Brain microvascular endothelial cell (primary cell): ENCODE measurements at regions not wholly inside any gene's neighbourhood (a gene's known extent, or its start where the extent isn't known, plus 50 kb on each side); places are given as distances from the start of the nearest gene placed in this dataset.

ENCODE experiments used
- DNase-seq: peaks from one replicate; pipeline ENCODE4 v3.0.0-alpha.2; 2020
- H3K27ac ChIP-seq: fragments of 250-450 bp; sonication (Bioruptor Pico); 2 replicates; pipeline ENCODE4 v1.5.1; 2020; ENCODE audit warnings: mild to moderate bottlenecking, moderate library complexity
- H3K27me3 ChIP-seq: fragments of 250-450 bp; sonication (Bioruptor Pico); replicated peaks from 2 replicates; pipeline ENCODE4 v1.5.1; 2020; ENCODE audit warnings: mild to moderate bottlenecking
- H3K36me3 ChIP-seq: fragments of 250-450 bp; sonication (Bioruptor Pico); replicated peaks from 2 replicates; pipeline ENCODE4 v1.5.1; 2020; ENCODE audit warnings: mild to moderate bottlenecking
- H3K4me3 ChIP-seq: 2 replicates; pipeline ENCODE4 v1.5.1; 2011; ENCODE audit warnings: low read depth, mild to moderate bottlenecking, control low read depth, low read length, moderate library complexity
- in situ Hi-C: cut with HindIII; loops from 2 replicates; pipeline ENCODE4 v1.10.0; 2017; ENCODE audit warnings: low sequenced_read_pairs, low pct_ligation_motif_present
- TF ChIP-seq, protein P1 (sequence below): IDR thresholded peaks from 2 replicates; pipeline ENCODE4 v1.5.1; 2011; ENCODE audit warnings: low read depth, mild to moderate bottlenecking, moderate library complexity, low read length, control low read depth, inconsistent platforms; ENCODE audit errors: missing control alignments

DNA sequence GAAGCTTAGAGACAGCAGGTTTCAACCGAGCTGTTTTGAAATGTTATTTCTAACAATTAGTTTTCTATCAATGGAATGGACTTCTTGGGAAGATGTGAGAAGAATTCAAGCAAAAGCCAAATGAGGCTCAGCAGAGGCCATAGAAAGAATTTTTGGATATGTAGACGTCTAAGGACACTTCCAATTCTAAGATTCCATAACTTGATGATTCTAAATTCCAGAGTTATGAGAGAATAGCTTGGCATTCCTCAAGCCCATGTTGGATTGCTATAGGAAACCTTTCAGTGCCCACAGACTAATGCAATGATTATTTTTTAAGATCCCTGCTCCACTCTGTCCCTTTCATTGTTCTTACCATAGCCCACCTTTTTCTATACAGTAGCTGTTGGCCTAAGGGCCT, 77.2 kb upstream of the PALS2 start:
- Histone ChIP-seq H3K27ac (no peak overlapping the region), H3K36me3 (no peaks in the 10 kb centered on the region), H3K4me3 (no peak overlapping the region), H3K27me3 (peaks cover 2% of the 10 kb centered on the region)
- in situ Hi-C loops = no loop called here
- TF ChIP-seq, protein P1, sequence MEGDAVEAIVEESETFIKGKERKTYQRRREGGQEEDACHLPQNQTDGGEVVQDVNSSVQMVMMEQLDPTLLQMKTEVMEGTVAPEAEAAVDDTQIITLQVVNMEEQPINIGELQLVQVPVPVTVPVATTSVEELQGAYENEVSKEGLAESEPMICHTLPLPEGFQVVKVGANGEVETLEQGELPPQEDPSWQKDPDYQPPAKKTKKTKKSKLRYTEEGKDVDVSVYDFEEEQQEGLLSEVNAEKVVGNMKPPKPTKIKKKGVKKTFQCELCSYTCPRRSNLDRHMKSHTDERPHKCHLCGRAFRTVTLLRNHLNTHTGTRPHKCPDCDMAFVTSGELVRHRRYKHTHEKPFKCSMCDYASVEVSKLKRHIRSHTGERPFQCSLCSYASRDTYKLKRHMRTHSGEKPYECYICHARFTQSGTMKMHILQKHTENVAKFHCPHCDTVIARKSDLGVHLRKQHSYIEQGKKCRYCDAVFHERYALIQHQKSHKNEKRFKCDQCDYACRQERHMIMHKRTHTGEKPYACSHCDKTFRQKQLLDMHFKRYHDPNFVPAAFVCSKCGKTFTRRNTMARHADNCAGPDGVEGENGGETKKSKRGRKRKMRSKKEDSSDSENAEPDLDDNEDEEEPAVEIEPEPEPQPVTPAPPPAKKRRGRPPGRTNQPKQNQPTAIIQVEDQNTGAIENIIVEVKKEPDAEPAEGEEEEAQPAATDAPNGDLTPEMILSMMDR = no peak
- DNase-seq = no peak

DNA sequence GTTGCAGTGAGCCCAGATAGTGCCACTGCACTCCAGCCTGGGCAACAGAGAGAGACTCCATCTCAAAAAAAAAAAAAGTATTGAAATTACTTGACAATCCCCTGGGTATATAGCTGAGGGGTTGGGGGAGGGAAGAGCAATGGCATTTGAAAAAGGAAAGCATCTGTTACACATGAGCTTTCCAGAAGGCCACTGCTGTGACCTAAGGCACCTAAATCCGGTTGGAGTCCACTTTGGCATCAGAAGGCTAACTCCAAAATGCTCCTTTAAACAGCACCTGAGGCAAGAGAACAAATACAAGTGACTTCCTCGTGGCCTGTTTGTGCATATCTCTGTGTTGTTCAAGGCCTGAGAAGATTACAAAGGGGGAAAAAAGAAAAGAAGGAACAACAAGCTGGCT, 74.8 kb upstream of the PALS2 start:
- H3K4me3 ChIP-seq = no peak overlapping the region
- DNase-seq = no peak
- TF ChIP-seq, protein P1 = no peak
- H3K27ac ChIP-seq = no peak overlapping the region
- peaks cover 2% of the 10 kb centered on the region for H3K27me3 ChIP-seq
- in situ Hi-C loops = no loop called here
- H3K36me3 ChIP-seq = no peaks in the 10 kb centered on the region

- TF ChIP-seq, protein P1 = no peak
- no peak for DNase-seq
- H3K36me3 ChIP-seq = no peaks in the 10 kb centered on the region
- H3K27me3 ChIP-seq = peaks cover 2% of the 10 kb centered on the region
- H3K27ac ChIP-seq = no peak overlapping the region
- no peak overlapping the region for H3K4me3 ChIP-seq
- in situ Hi-C loops = no loop called here
Observed at GRCh38 chr7:24499871-24500270, 73.4 kb upstream of the PALS2 start.

GRCh38 chr7:24500599-24500998, 72.7 kb upstream of the PALS2 start:
- DNase-seq = no peak
- Histone ChIP-seq H3K36me3 (no peaks in the 10 kb centered on the region), H3K27me3 (peaks cover 2% of the 10 kb centered on the region), H3K4me3 (no peak overlapping the region), H3K27ac (no peak overlapping the region)
- TF ChIP-seq, protein P1 = no peak
- in situ Hi-C loops = no loop called here

DNA sequence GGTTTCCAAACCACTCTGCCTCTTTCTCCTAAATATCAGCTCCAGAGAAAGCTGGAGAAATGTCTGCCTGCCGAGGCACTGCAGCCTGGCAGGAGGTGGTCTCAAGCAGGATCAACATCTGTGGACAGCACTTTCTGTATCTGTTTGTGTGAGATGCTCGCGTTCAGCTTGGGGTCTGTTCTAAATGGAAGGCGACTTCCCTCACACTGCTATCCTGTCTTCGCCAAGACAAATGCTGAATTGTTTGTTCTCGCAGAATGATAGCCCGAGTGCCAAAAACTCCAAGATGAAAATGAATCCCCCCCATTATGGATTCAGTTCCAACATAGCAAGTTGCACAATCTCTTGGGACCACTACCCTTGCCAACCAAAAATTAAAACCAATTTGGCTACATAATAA, 72.2 kb upstream of the PALS2 start:
- H3K27ac ChIP-seq = no peak overlapping the region
- DNase-seq = no peak
- peaks cover 2% of the 10 kb centered on the region for H3K27me3 ChIP-seq
- no peak overlapping the region for H3K4me3 ChIP-seq
- TF ChIP-seq, protein P1 = no peak
- in situ Hi-C loops = no loop called here
- no peaks in the 10 kb centered on the region for H3K36me3 ChIP-seq

DNA sequence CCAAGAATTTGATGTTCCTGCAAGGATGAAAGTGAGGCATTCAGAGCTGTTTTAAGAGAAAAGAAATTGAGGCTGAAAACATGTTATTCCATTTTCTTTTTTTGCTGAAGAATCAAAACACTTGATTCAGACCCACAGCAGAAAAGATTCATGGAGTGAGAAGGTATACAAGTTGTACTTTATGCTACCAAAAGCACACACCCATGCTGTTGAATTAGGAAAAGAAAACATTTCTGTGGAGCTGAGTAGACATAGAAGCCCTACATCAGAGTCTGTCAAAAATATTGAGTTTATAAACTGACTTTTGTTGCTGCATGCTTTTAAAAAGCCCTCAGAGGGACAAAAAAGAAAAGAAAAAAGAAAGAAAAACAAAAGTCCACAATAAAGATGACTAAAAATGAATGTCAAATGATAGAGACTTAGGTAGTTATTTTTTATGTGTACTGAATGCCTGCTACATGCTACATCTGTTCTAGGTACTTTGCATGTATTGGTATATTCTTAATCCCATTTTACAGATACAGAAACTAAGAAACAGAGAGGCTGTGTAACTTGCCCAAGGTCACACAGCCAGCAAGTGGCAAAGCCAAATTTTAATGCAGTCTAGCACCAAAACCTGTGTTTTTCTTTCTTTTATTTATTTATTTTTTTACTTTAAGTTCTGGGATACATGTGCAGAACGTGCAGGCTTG, 71.7 kb upstream of the PALS2 start:
- H3K36me3 ChIP-seq = no peaks in the 10 kb centered on the region
- peaks cover 2% of the 10 kb centered on the region for H3K27me3 ChIP-seq
- TF ChIP-seq, protein P1 = no peak
- no peak overlapping the region for H3K4me3 ChIP-seq
- DNase-seq = no peak
- in situ Hi-C loops = no loop called here
- H3K27ac ChIP-seq = no peak overlapping the region
